Activated T-helper 17 cell treated with anti-CD3 and anti-CD28 coated beads, Interleukin-2, amount 50 U/mL, for 72 hours (primary cell): ENCODE measurements at regions not wholly inside any gene's neighbourhood (a gene's known extent, or its start where the extent isn't known, plus 50 kb on each side); places are given as distances from the start of the nearest gene placed in this dataset.
"Not testable (repeated sequence)": the region's sequence is repeated elsewhere in the genome, so short reads cannot be mapped to it uniquely, and the experiment has no call there.

Source experiments
- ATAC-seq: fragments of 150-1000 bp; cut with Tn5 transposase; replicated peaks from 2 replicates; pipeline ENCODE4 v1.10.0; 2021; ENCODE audit warnings: mild to moderate bottlenecking, moderate library complexity
- H3K27ac Mint-ChIP-seq: one replicate; pipeline ENCODE4 v1.8.0; 2022; ENCODE audit warnings: mixed read lengths
- H3K27me3 Mint-ChIP-seq: one replicate; pipeline ENCODE4 v1.8.0; 2022; ENCODE audit warnings: mixed read lengths
- H3K36me3 Mint-ChIP-seq: one replicate; pipeline ENCODE4 v1.8.0; 2022; ENCODE audit warnings: low read depth, mild to moderate bottlenecking, mixed read lengths
- H3K4me1 Mint-ChIP-seq: one replicate; pipeline ENCODE4 v1.8.0; 2022; ENCODE audit warnings: mixed read lengths
- H3K4me3 Mint-ChIP-seq: one replicate; pipeline ENCODE4 v1.8.0; 2022; ENCODE audit warnings: mild to moderate bottlenecking, mixed read lengths
- H3K9me3 Mint-ChIP-seq: one replicate; pipeline ENCODE4 v1.8.0; 2022; ENCODE audit warnings: mixed read lengths

- H3K36me3 Mint-ChIP-seq = no peaks in the 10 kb centered on the region
- no peaks in the 10 kb centered on the region for H3K4me1 Mint-ChIP-seq
- no peaks in the 10 kb centered on the region for H3K27me3 Mint-ChIP-seq
- H3K4me3 Mint-ChIP-seq = no peak overlapping the region
- H3K27ac Mint-ChIP-seq = no peak overlapping the region
- peaks cover 14% of the 10 kb centered on the region for H3K9me3 Mint-ChIP-seq
- ATAC-seq = no peak
Measured at GRCh38 chr6:80938131-80938530, 814.4 kb downstream of the TENT5A start.

DNA sequence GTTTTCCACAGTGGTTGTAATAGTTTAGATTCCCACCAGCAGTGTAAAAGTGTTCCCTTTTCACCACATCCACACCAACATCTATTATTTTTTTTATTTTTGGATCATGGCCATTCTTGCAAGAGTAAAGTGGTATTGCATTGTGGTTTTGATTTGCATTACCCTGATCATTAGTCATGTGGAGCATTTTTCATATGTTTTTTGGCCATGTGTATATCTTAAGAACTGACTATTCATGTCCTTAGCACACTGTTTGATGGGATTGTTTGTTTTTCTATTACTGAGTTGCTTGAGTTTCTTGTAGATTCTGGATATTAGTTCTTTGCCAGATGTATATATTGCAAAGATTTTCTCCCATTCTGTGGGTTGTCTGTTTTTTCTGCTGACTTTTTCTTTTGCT is 820.1 kb downstream of the TENT5A start:
- Mint-ChIP-seq H3K27me3 (no peaks in the 10 kb centered on the region), H3K4me1 (no peaks in the 10 kb centered on the region), H3K36me3 (no peaks in the 10 kb centered on the region), H3K4me3 (no peak overlapping the region), H3K27ac (no peak overlapping the region), H3K9me3 (peaks cover 6% of the 10 kb centered on the region)
- no peak for ATAC-seq

DNA sequence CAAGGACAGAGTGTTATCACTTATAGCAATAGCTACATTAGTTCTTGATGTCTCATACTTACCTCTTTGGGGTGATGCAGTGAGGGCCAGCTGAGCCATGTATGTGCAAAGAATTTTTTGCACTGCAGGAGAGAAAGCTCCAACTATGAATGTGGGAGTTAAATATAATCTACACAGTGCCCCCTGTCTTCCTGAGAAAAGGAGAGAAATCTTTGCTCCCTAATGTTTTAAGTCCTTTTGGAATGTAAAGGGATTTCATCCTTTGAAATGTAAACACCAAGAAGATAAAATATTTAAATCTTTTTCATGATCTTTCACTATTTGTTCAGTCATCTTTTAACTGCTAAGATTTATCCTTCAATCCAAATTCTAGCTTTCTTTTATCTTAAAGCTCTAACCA is 822.1 kb downstream of the TENT5A start:
- Mint-ChIP-seq H3K36me3 (no peaks in the 10 kb centered on the region), H3K27me3 (no peaks in the 10 kb centered on the region), H3K4me3 (no peak overlapping the region), H3K27ac (no peak overlapping the region), H3K9me3 (peaks cover 6% of the 10 kb centered on the region), H3K4me1 (no peaks in the 10 kb centered on the region)
- no peak for ATAC-seq

DNA sequence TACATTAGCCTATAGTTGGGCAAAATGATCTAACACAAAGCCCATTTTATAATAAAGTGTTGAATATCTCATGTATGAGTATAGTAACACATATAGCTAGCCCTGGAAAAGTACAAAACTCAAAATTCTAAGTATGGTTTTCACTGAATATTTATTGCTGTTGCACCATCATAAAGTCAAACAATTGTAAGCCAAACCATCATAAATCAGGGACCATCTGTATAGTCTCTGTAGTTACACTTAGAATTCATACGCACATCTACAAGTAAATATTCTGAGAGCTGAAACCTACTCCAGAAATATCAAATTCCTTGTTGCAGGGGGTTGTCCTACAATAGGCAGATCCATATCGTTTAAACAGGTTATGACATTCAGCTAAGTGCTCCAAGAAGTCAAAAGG is 817.3 kb downstream of the BCKDHB start:
- ATAC-seq = no peak
- Mint-ChIP-seq H3K4me1 (no peaks in the 10 kb centered on the region), H3K9me3 (peaks cover 6% of the 10 kb centered on the region), H3K27ac (no peak overlapping the region), H3K36me3 (no peaks in the 10 kb centered on the region), H3K27me3 (no peaks in the 10 kb centered on the region), H3K4me3 (no peak overlapping the region)

DNA sequence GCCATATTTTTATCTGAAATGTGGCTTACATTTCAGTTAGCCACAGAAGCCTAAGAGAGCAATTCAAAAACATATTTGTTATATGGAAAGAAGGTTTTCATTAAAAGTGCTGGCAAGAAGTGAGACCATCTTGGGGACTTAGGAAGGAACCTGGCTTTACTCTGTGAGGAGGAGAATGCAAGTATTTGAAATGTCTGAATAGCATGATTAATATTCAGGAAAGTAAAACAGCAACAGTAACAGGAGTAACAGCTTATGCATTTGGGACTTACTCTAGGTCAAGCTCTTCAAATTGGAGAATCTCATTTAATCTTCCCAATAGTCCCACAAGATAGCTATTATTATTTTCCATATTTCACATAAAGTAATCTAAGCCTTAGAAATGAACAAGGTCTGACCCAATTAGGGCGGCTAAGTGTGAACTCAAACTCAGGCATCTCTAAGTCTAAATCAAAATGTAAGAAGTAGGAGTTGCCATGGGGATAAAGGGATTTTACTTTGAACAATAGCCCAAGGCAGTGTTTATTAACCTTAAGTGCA is 816.5 kb downstream of the BCKDHB start:
- ATAC-seq = no peak
- H3K27me3 Mint-ChIP-seq = no peaks in the 10 kb centered on the region
- H3K9me3 Mint-ChIP-seq = peaks cover 6% of the 10 kb centered on the region
- H3K4me1 Mint-ChIP-seq = no peaks in the 10 kb centered on the region
- no peaks in the 10 kb centered on the region for H3K36me3 Mint-ChIP-seq
- H3K27ac Mint-ChIP-seq = no peak overlapping the region
- H3K4me3 Mint-ChIP-seq = no peak overlapping the region

DNA sequence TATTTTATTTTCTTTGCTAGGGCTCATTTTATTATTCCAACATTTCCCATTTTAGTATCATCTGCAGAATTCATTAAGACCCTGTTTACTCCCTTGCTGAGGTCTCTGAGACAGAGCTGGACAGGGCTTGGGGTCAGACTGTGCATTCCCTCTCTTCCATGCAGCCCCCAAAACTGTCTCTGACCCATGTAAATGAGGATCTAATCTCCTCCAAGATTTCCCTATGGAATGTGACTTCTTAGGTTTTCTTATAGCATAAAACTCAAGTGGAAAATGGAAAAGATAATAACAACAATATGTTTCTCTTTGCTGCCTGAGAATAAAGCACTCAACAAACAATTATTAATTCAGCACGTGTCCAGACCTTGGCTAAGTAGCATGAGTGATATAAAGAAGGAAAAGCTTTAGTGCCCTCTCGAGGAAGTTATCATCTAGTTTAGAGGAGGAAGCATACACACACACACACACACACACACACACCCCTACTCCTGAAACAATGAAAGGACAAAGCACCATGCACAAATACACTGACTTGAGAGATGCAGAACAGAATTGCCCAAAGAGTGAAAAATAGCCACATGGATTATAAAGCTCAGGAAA is 815.5 kb downstream of the BCKDHB start:
- Mint-ChIP-seq H3K36me3 (no peaks in the 10 kb centered on the region), H3K9me3 (peaks cover 6% of the 10 kb centered on the region), H3K4me3 (no peak overlapping the region), H3K4me1 (no peaks in the 10 kb centered on the region), H3K27ac (no peak overlapping the region), H3K27me3 (no peaks in the 10 kb centered on the region)
- no peak for ATAC-seq

GRCh38 chr6:80907831-80908230 is 801.4 kb downstream of the BCKDHB start:
- ATAC-seq = no peak

DNA sequence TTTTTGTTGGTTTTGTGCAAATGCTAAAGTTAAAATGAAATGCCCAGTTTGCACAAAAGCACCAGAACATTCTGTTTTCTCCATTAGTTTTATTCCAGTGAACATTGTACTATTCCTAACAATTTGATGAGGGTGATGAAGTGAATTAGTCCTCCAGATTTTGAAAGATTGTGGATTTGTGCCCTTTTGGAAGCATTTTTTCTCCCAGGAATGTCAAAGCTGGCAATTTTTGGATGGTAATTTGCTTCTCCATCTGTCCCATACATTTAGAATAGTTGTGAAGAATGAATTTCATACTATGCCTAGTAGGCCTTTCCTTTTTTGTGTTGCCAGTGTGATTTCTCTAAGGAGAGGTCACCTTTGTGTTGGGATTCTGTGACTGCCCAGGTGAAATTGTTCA is 797.2 kb downstream of the BCKDHB start:
- Mint-ChIP-seq H3K27ac (no peak overlapping the region), H3K36me3 (no peaks in the 10 kb centered on the region), H3K4me1 (no peaks in the 10 kb centered on the region), H3K27me3 (no peaks in the 10 kb centered on the region), H3K9me3 (peaks cover 10% of the 10 kb centered on the region), H3K4me3 (no peak overlapping the region)
- no peak for ATAC-seq

More at GRCh38 chr6:80907831-80908230, 801.4 kb downstream of the BCKDHB start:
- H3K27me3 Mint-ChIP-seq = no peaks in the 10 kb centered on the region
- H3K4me1 Mint-ChIP-seq = no peaks in the 10 kb centered on the region
- H3K4me3 Mint-ChIP-seq = no peak overlapping the region
- H3K9me3 Mint-ChIP-seq = peaks cover 3% of the 10 kb centered on the region
- H3K27ac Mint-ChIP-seq = no peak overlapping the region
- no peaks in the 10 kb centered on the region for H3K36me3 Mint-ChIP-seq

- Mint-ChIP-seq H3K4me3 (no peak overlapping the region), H3K27ac (no peak overlapping the region), H3K4me1 (no peaks in the 10 kb centered on the region), H3K9me3 (no peaks in the 10 kb centered on the region), H3K27me3 (no peaks in the 10 kb centered on the region), H3K36me3 (no peaks in the 10 kb centered on the region)
- no peak for ATAC-seq
Measured at GRCh38 chr6:80886475-80886874, 780.0 kb downstream of the BCKDHB start.

DNA sequence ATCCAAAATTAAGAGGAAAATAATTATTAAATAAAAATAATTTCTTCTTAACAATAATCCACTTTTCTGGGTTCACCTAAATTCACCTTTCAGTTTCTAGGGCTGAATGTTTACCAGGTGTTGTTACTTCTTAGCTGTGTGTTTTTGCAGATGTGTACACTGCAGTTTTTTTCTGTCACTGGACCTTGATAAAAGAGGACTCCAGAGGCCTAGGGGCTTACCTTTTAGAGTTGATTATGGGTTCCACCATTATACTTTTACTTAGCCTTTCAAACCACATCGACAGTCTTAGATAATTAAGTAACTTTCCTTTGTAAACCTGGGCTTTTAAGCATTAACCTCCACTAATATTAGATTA is 766.5 kb downstream of the BCKDHB start:
- H3K27ac Mint-ChIP-seq = no peak overlapping the region
- H3K27me3 Mint-ChIP-seq = no peaks in the 10 kb centered on the region
- no peak overlapping the region for H3K4me3 Mint-ChIP-seq
- H3K4me1 Mint-ChIP-seq = no peaks in the 10 kb centered on the region
- peaks cover 8% of the 10 kb centered on the region for H3K9me3 Mint-ChIP-seq
- no peaks in the 10 kb centered on the region for H3K36me3 Mint-ChIP-seq
- ATAC-seq = no peak

DNA sequence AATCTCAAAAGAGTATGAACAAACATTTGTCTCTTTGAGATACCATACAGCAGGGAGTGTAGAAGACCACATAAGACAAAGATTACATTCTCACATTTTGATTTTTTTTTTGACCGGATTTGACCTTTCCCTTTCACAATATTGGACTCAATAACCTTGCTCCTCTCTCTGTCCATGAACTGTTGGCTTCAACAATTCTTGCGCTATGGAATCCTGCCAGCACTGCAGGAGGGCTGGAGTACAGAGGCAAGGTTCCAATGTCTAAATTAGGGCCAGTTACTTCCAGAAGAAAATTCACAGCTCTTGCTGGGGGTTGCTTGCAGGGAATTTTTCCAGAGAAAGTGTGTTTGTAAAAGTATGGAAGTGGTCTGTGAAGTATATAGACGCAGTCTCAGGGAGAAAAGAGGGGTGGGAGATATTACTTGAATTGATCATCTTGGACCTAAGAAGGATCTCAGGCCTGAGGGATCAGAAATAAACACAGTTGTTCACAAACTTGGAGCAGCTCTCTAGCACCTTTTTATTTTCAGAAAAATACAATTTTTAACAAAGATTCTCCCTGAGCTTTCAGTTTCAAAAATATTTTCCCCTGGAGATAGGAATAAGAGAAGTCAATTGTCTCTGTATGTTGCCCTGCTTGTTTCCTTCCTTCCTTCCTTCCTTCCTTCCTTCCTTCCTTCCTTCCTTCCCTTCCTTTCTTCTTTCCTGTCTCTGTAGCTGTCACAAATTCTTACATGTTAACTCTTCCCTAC is 765.9 kb downstream of the BCKDHB start:
- Mint-ChIP-seq H3K4me3 (no peak overlapping the region), H3K4me1 (no peaks in the 10 kb centered on the region)
- no peak for ATAC-seq

GRCh38 chr6:80862756-80863155 is 756.3 kb downstream of the BCKDHB start:
- no peak overlapping the region for H3K4me3 Mint-ChIP-seq
- no peak overlapping the region for H3K27ac Mint-ChIP-seq
- no peak for ATAC-seq
- no peaks in the 10 kb centered on the region for H3K27me3 Mint-ChIP-seq
- no peaks in the 10 kb centered on the region for H3K4me1 Mint-ChIP-seq
- H3K9me3 Mint-ChIP-seq = peaks cover 9% of the 10 kb centered on the region
- no peaks in the 10 kb centered on the region for H3K36me3 Mint-ChIP-seq

More for the DNA sequence above, 765.9 kb downstream of the BCKDHB start:
- peaks cover 8% of the 10 kb centered on the region for H3K9me3 Mint-ChIP-seq
- no peaks in the 10 kb centered on the region for H3K27me3 Mint-ChIP-seq
- no peaks in the 10 kb centered on the region for H3K36me3 Mint-ChIP-seq
- no peak overlapping the region for H3K27ac Mint-ChIP-seq

GRCh38 chr6:80860107-80860506 is 753.6 kb downstream of the BCKDHB start:
- no peaks in the 10 kb centered on the region for H3K27me3 Mint-ChIP-seq
- no peak for ATAC-seq
- H3K4me1 Mint-ChIP-seq = no peaks in the 10 kb centered on the region
- H3K36me3 Mint-ChIP-seq = no peaks in the 10 kb centered on the region
- H3K9me3 Mint-ChIP-seq = peaks cover 9% of the 10 kb centered on the region
- no peak overlapping the region for H3K27ac Mint-ChIP-seq
- no peak overlapping the region for H3K4me3 Mint-ChIP-seq

DNA sequence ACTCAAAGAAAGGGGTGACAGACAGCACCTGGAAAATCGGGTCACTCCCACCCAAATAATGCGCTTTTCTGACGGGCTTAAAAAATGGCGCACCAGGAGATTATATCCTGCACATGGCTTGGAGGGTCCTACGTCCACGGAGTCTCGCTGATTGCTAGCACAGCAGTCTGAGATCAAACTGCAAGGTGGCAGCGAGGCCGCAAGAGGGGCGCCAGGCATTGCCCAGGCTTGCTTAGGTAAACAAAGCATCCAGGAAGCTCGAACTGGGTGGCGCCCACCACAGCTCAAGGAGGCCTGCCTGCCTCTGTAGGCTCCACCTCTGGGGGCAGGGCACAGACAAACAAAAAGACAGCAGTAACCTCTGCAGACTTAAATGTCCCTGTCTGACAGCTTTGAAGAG is 741.5 kb downstream of the BCKDHB start:
- not testable (repeated sequence) for H3K36me3 Mint-ChIP-seq, H3K27me3 Mint-ChIP-seq, H3K4me1 Mint-ChIP-seq, H3K27ac Mint-ChIP-seq, H3K4me3 Mint-ChIP-seq, ATAC-seq
- peaks cover 20% of the 10 kb centered on the region for H3K9me3 Mint-ChIP-seq

- H3K4me1 Mint-ChIP-seq = no peaks in the 10 kb centered on the region
- no peaks in the 10 kb centered on the region for H3K9me3 Mint-ChIP-seq
- no peak overlapping the region for H3K4me3 Mint-ChIP-seq
- no peak for ATAC-seq
- H3K36me3 Mint-ChIP-seq = no peaks in the 10 kb centered on the region
- no peaks in the 10 kb centered on the region for H3K27me3 Mint-ChIP-seq
- no peak overlapping the region for H3K27ac Mint-ChIP-seq
Measured at GRCh38 chr6:80832337-80832736, 725.9 kb downstream of the BCKDHB start.
